Gastroesophageal sphincter (tissue), 4 donors: ENCODE measurements at regions not wholly inside any gene's neighbourhood (a gene's known extent, or its start where the extent isn't known, plus 50 kb on each side); places are given as distances from the start of the nearest gene placed in this dataset.

Experiments used
- ATAC-seq: fragments of 150-250 bp; one replicate; pipeline ENCODE4 v1.9.1; 2016; ENCODE audit warnings: mild to moderate bottlenecking, moderate library complexity
- H3K27ac ChIP-seq, 4 donors: fragments of 200-600 bp; sonication (generic) in 3 of 4; 1 replicate in 3 of 4; 2 replicates in 1 of 4; pipeline ENCODE4 v1.5.1; 2016 to 2019
- H3K27me3 ChIP-seq: fragments of 200-600 bp; sonication (generic); one replicate; pipeline ENCODE4 v1.5.1; 2019
- H3K36me3 ChIP-seq, 2 donors: fragments of 200-600 bp; sonication (generic); one replicate each; pipeline ENCODE4 v1.5.1; 2019; ENCODE audit warnings: control low read depth in 1 of 2
- H3K4me1 ChIP-seq, 3 donors: fragments of 200-600 bp; sonication (generic); 1 replicate in 2 of 3; 2 replicates in 1 of 3; pipeline ENCODE4 v1.5.1; 2016 to 2019; ENCODE audit warnings: control low read depth in 2 of 3
- H3K4me3 ChIP-seq, 2 donors: fragments of 200-600 bp; sonication (generic); one replicate each; pipeline ENCODE4 v1.5.1; 2019; ENCODE audit warnings: mild to moderate bottlenecking in 1 of 2, moderate library complexity in 1 of 2
- H3K9me3 ChIP-seq, 3 donors: fragments of 200-600 bp; sonication (generic); one replicate each; pipeline ENCODE4 v1.5.1; 2017 to 2019; ENCODE audit warnings: control low read depth in 2 of 3
- EP300 ChIP-seq: sonication (generic); formaldehyde crosslinking; IDR thresholded peaks from one replicate; pipeline ENCODE4 v1.6.1; 2017; ENCODE audit warnings: antibody characterized with exemption, mild to moderate bottlenecking
- POLR2A ChIP-seq, 2 donors: fragments of 450-650 bp; IDR thresholded peaks; one replicate each; pipeline ENCODE4 v1.6.1; 2017; ENCODE audit warnings: antibody characterized with exemption in 2 of 2, mild to moderate bottlenecking in 2 of 2, moderate library complexity in 1 of 2
- POLR2AphosphoS5 ChIP-seq: sonication (generic); formaldehyde crosslinking; IDR thresholded peaks from one replicate; pipeline ENCODE4 v1.6.1; 2017; ENCODE audit warnings: antibody characterized with exemption
- WGBS, 2 donors: methylation state at CpG; one replicate each; pipeline ENCODE4 v1.1.5; 2018; ENCODE audit warnings: low coverage in 1 of 2; 5-methylcytosine and 5-hydroxymethylcytosine counted together
- TF ChIP-seq, protein P1 (sequence below), 4 experiments: fragments of 200-600 bp in 2 of 4; fragments of 450-650 bp in 2 of 4; sonication (generic) in 1 of 4; IDR thresholded peaks; one replicate each; pipeline ENCODE4 v1.5.1; 2017 to 2019; ENCODE audit warnings: antibody characterized with exemption in 4 of 4, mild to moderate bottlenecking in 2 of 4, moderate library complexity in 2 of 4

DNA sequence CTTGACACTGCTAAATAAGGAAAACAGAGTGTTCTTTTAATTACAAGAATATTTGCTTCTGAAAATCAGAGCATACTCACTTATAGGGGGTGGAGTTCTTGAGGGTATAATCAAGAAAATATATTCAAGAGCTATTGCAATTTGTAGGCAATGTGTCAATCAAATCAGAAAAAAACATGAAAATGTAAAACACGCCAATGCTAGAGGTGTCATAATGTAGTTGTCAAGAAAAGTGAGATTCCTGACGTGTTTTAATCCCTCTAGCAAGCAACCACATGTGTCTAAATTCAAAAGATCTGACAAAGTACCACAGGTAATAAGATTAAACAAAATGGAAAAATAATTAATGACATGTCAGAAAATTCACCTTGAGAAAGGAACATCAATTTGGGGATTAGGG is 1440.7 kb upstream of the RAG2 start:
- H3K4me1 ChIP-seq: no peaks in the 10 kb centered on the region
- WGBS, 2 donors: 63 to 77% methylated on average over 2 of the region's 2 CpGs
- no peaks in the 10 kb centered on the region for H3K9me3 ChIP-seq
- H3K27me3 ChIP-seq: no peaks in the 10 kb centered on the region
- no peaks in the 10 kb centered on the region for H3K36me3 ChIP-seq
- TF ChIP-seq POLR2A (IDR thresholded peaks at IDR 0.05) (no peak), EP300 (no peak), POLR2AphosphoS5 (no peak)
- TF ChIP-seq, protein P1, sequence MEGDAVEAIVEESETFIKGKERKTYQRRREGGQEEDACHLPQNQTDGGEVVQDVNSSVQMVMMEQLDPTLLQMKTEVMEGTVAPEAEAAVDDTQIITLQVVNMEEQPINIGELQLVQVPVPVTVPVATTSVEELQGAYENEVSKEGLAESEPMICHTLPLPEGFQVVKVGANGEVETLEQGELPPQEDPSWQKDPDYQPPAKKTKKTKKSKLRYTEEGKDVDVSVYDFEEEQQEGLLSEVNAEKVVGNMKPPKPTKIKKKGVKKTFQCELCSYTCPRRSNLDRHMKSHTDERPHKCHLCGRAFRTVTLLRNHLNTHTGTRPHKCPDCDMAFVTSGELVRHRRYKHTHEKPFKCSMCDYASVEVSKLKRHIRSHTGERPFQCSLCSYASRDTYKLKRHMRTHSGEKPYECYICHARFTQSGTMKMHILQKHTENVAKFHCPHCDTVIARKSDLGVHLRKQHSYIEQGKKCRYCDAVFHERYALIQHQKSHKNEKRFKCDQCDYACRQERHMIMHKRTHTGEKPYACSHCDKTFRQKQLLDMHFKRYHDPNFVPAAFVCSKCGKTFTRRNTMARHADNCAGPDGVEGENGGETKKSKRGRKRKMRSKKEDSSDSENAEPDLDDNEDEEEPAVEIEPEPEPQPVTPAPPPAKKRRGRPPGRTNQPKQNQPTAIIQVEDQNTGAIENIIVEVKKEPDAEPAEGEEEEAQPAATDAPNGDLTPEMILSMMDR (IDR thresholded peaks at IDR 0.05): no peak
- ATAC-seq: no peak
- no peak overlapping the region for H3K27ac ChIP-seq
- no peak overlapping the region for H3K4me3 ChIP-seq

DNA sequence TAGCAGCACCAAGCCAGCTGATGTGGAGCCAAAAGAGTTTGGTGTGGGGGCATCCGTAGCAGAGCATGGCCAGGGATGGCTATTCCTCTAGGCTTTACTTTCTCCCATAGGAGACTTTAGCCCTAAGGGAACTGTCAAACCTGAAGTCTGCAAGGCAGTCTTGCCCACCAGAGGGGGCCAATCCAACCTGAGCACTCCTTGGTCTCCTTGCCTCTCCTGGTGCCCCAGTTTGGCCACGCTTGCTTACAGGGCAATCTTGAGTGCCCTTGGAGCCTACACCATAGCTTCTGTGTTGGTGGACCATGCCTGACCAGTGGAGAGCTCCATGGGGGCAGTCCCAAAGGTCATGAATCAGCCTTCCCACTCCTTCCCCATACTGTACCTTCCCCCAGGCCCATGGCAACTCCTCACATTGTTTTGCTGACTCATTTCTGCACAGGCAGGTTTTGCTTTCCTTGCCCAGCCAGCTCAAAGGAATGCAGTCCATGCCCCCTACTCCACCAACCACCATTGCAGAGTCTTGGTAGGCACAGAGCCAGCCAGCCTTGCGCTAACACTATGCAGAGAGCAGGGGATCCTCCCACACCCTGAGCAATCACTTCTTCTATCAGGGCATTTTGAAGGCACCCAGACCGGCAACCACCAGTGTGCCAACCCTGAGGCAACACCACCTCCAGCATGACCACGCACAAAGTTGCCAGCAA is 1421.2 kb upstream of the RAG2 start:
- Histone ChIP-seq H3K36me3 (no peaks in the 10 kb centered on the region), H3K4me1 (no peaks in the 10 kb centered on the region), H3K27ac (no peak overlapping the region), H3K9me3 (peaks cover 0 to 22% (median 0%) of the 10 kb centered on the region in 3 donors), H3K4me3 (no peak overlapping the region), H3K27me3 (no peaks in the 10 kb centered on the region)
- WGBS, 2 donors: 80% methylated on average over 1 of the region's 5 CpGs; no CpG with 5 or more reads in 1 of the 2 donors
- TF ChIP-seq POLR2AphosphoS5 (no peak), EP300 (no peak), POLR2A (IDR thresholded peaks at IDR 0.05) (no peak)
- TF ChIP-seq, protein P1 (IDR thresholded peaks at IDR 0.05): no peak
- ATAC-seq: no peak

DNA sequence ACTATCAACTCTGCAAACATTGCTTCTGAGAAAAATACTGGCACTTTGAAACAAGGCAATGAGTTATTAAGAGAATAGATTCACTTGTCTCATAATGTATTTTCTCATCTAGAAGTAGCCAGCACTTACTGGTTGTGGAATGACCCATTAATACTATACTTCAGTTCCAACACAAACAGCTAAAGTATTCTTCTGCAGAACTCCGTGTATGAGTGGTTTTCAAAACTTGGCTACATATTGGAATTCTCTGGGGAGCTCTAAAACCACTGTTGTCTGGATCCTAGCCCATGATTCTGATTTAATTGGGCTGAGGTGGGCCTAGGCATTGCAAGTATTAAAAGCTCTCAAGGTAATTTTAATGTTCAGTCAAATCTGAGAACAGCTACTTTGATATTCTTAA is 1416.4 kb upstream of the RAG2 start:
- Histone ChIP-seq H3K4me3 (no peak overlapping the region), H3K4me1 (no peaks in the 10 kb centered on the region), H3K36me3 (no peaks in the 10 kb centered on the region), H3K9me3 (peaks cover 0 to 6% (median 0%) of the 10 kb centered on the region in 3 donors), H3K27me3 (no peaks in the 10 kb centered on the region), H3K27ac (no peak overlapping the region)
- TF ChIP-seq POLR2A (IDR thresholded peaks at IDR 0.05): no peak
- no peak for ATAC-seq
- WGBS, 2 donors: 0% methylated on average over 1 of the region's 1 CpG

DNA sequence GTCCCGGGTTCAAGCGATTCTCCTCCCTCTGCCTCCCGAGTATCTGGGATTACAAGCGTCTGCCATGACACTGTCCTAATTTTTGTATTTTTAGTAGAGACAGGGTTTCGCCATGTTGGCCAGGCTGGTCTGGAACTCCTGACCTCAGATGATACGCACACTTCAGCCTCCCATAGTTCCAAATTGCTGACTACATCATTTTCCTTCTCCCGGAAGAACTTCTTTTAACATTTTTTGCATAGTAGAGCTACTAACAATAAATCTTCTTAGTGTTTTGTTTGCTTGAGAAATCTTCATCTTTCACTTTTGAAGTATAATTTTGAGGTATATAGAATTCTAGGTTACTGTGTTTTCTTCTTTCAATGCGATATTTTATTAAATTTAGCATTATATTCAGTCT is 1415.1 kb upstream of the RAG2 start:
- 87 to 94% methylated on average over 5 to 8 of the region's 8 CpGs for WGBS, 2 donors
- H3K4me3 ChIP-seq: no peak overlapping the region
- no peaks in the 10 kb centered on the region for H3K27me3 ChIP-seq
- no peaks in the 10 kb centered on the region for H3K9me3 ChIP-seq
- no peaks in the 10 kb centered on the region for H3K4me1 ChIP-seq
- no peak for TF ChIP-seq EP300
- no peak for TF ChIP-seq POLR2AphosphoS5
- TF ChIP-seq, protein P1 (IDR thresholded peaks at IDR 0.05): no peak
- no peak for TF ChIP-seq POLR2A (IDR thresholded peaks at IDR 0.05)
- no peak for ATAC-seq
- no peak overlapping the region for H3K27ac ChIP-seq
- H3K36me3 ChIP-seq: no peaks in the 10 kb centered on the region

DNA sequence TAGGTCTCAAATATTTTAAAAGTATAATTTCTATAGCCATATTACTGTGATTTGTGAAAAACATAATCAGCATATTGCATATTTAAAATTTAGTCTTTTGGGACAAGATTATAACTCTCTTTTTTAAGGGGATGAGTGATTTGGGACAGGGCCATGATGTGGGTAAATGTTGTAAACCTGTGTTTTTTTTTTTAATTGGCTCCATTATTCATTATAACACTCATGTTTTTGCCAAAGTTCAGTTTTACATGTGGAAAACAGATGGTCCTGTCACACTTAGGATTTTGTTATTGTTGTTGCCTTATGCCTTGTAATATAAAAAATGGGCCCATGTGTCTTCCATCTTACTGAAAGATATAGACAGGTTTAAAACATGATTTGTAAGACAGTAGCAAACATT is 1413.5 kb upstream of the RAG2 start:
- Histone ChIP-seq H3K9me3 (no peaks in the 10 kb centered on the region), H3K4me1 (no peaks in the 10 kb centered on the region), H3K27me3 (no peaks in the 10 kb centered on the region), H3K4me3 (no peak overlapping the region), H3K27ac (no peak overlapping the region), H3K36me3 (no peaks in the 10 kb centered on the region)
- TF ChIP-seq POLR2A (IDR thresholded peaks at IDR 0.05) (no peak), EP300 (no peak), POLR2AphosphoS5 (no peak)
- ATAC-seq: no peak

DNA sequence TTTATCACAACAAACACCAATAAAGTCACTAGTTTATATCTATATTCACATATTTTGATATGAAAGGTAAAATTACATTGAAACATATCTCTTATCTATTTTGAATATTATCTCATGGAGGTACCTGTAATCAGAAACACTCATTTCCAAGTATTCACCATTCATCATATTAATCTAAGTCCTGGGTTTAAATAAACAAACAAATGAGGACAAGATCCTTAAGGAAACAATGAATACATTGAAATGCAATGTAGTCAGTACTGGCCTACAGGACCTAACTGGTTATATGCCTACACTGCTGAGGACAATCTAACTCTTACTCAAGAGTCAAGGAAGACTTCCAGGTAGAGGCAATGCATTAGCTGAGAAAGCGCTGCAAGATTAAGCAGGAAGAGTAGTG is 1411.9 kb upstream of the RAG2 start:
- H3K9me3 ChIP-seq: no peaks in the 10 kb centered on the region
- no peaks in the 10 kb centered on the region for H3K36me3 ChIP-seq
- no peak overlapping the region for H3K27ac ChIP-seq
- H3K4me3 ChIP-seq: no peak overlapping the region
- no peak for ATAC-seq
- H3K4me1 ChIP-seq: no peaks in the 10 kb centered on the region
- TF ChIP-seq POLR2A (IDR thresholded peaks at IDR 0.05) (no peak), EP300 (no peak), POLR2AphosphoS5 (no peak)
- TF ChIP-seq, protein P1 (IDR thresholded peaks at IDR 0.05): no peak
- no peaks in the 10 kb centered on the region for H3K27me3 ChIP-seq
- 88 to 100% methylated on average over 1 of the region's 1 CpG for WGBS, 2 donors
